ENCODE measurements at regions not wholly inside any gene's neighbourhood (a gene's known extent, or its start where the extent isn't known, plus 50 kb on each side); places are given as distances from the start of the nearest gene placed in this dataset.
"Not testable (repeated sequence)": the region's sequence is repeated elsewhere in the genome, so short reads cannot be mapped to it uniquely, and the experiment has no call there.

GRCh38 chr16:88325976-88326375, 56.8 kb upstream of the ZNF469 start:
- no peak for DNase-seq

GRCh38 chr16:88326611-88327485, 55.9 kb upstream of the ZNF469 start:
- DNase-seq: no peak

- no peak for DNase-seq
Measured at GRCh38 chr16:88327561-88328312, 55.0 kb upstream of the ZNF469 start.

DNA sequence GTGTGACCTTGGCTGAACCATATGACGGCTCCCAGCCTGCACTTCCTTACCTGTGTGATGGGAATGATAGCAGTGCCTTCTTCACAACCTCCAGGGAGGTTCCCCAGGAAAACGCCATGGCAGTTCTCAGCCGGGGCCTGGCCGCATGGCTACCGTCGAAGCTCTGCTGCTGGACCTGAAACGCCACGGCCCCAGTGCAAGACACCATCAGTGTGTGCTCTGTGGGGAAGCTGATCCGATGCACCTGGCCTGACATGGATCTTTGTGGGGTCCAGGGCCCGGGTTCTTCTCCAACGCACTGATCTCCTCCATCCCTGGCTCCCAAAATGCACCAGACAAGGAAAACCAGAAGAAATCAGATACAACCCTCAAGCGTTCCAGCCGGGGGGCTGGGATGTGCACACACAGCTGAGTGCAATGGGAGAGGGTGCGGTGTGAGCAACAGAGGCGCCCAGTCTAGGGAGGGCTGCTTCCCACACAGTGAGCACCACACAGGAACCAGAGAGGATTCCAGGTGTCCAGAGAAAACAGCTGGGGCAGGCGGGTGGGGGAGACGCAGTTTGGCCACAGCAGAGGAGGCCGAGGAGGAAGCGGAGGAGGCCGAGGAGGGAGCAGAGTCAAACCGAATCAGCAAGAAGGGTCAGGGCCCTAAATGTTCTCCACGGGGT, 54.3 kb upstream of the ZNF469 start:
- DNase-seq: no peak

GRCh38 chr16:88329726-88330700, 52.7 kb upstream of the ZNF469 start:
- DNase-seq: no peak

DNA sequence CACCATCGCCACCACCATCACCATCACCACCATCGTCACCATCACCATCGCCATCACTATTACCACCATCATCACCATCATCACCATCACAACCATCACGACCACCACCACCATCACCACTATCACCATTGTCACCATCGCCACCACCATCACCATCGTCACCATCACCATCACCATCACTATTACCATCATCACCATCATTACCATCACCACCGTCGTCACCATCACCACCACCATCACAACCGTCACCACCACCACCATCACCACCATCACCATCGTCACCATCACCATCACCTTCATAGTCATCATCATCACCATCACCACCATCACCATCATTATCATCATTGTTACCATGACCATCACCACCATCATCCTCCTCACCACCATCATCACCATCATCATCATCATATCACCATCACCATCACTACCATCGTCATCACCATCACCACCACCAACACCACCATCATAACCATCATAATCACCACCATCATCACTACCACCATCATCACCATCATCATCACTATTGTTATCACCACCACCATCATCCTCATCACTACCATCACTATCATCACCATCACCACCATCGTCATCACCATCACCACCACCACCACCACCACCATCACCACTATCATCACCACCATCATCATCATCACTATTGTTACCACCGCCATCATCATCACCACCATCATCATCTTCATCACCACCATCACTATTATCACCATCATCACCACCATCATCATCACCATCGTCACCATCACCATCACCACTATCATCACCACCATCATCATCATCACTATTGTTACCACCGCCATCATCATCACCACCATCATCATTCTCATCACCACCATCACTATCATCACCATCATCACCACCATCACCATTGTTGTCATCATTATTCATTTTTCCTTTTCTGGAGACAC, 51.5 kb upstream of the ZNF469 start:
- DNase-seq: no peak

- no peak for DNase-seq
Measured at GRCh38 chr16:88331989-88332920, 50.5 kb upstream of the ZNF469 start.

DNA sequence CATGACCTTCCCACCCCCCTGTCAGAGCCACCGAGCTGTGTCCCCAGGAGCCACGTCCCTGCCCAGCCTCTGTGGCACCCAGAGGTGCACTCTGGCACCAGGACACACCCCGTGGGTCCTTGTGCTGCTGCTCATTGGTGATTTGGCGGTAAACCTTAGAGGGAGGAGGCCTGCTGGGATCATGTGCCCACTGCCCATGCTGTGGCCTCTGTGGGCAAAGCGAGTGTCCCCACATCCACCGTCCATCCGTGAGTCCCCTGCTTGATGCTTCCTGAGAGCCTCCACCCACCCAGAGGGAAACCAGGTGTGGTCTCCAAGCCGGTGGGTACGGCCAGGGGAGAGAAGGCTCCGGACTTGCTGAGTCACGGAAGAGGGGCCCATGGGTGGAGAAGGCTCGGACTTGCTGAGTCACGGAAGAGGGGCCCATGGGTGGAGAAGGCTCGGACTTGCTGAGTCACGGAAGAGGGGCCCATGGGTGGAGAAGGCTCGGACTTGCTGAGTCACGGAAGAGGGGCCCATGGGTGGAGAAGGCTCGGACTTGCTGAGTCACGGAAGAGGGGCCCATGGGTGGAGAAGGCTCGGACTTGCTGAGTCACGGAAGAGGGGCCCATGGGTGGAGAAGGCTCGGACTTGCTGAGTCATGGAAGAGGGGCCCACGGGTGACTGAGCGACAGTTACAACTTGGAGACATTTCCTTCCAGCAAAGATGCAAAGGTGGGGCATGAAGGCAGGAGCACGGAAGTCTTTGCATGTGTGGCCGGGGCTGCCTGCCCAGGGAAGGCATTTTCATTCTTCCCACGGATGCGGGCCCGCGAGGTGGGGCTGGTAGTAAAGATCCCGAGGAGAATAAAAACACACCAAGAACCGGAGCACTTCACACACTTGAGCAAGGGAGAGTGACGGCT, 49.6 kb upstream of the ZNF469 start:
- not testable (repeated sequence) for DNase-seq

Data from CD4-positive, alpha-beta T cell treated with Interleukin-6 for 4 hours (primary cell).